ENCODE measurements at regions not wholly inside any gene's neighbourhood (a gene's known extent, or its start where the extent isn't known, plus 50 kb on each side); places are given as distances from the start of the nearest gene placed in this dataset.

DNA sequence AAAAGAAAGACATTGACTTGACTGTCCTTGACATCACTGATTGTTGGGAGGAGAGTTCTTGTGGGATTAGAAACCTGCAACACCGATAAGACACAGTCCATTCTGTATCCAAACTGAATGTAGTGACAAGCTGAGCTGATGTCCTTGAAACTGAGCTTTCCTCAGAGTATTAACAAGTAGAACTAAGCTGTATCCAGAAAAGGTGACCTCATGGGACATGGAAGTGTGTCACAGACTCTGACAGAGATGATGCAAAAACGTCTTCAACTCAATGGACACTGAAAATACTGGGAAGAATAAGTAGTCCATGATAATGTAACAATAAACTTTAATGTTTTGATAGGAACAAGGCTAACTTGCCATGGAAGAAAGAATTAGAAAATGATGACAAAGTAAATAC is 690.1 kb downstream of the CDH18 start:
- Mint-ChIP-seq H3K27ac (no peak overlapping the region), H3K4me3 (no peak overlapping the region), H3K4me1 (no peaks in the 10 kb centered on the region), H3K36me3 (ENCODE audit: low read depth) (no peaks in the 10 kb centered on the region), H3K27me3 (no peaks in the 10 kb centered on the region), H3K9me3 (peaks cover 4% of the 10 kb centered on the region)
- ATAC-seq (ENCODE audit: low read depth): no peak
- CTCF ChIA-PET: no interaction called here
- intact Hi-C loops (cut with micrococcal nuclease): no loop called here
- TF ChIP-seq, protein P1, sequence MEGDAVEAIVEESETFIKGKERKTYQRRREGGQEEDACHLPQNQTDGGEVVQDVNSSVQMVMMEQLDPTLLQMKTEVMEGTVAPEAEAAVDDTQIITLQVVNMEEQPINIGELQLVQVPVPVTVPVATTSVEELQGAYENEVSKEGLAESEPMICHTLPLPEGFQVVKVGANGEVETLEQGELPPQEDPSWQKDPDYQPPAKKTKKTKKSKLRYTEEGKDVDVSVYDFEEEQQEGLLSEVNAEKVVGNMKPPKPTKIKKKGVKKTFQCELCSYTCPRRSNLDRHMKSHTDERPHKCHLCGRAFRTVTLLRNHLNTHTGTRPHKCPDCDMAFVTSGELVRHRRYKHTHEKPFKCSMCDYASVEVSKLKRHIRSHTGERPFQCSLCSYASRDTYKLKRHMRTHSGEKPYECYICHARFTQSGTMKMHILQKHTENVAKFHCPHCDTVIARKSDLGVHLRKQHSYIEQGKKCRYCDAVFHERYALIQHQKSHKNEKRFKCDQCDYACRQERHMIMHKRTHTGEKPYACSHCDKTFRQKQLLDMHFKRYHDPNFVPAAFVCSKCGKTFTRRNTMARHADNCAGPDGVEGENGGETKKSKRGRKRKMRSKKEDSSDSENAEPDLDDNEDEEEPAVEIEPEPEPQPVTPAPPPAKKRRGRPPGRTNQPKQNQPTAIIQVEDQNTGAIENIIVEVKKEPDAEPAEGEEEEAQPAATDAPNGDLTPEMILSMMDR (IDR thresholded peaks at IDR 0.05): no peak
- POLR2A ChIA-PET: no interaction called here
- DNase-seq: no peak

DNA sequence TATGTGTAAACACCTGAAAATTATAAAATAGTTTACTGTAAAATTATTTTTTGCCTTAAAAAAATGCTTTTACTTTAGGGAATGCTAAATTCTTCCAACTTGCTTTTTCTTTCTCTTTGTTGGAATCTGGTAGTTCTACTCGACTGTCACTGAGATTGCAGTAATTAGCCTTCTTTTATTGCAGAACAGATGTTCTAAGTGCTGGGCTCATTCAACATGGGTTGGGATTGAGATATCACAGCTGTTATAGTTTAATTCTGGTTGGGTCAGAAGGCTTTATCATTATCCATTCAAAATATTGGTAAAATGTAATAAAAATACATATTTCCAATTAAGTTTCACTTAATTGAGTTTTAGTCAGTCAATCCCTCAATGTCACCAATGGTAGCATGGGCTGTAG is 686.7 kb downstream of the CDH18 start:
- ChIA-PET CTCF (no interaction called here), POLR2A (no interaction called here)
- intact Hi-C loops (cut with micrococcal nuclease): no loop called here
- TF ChIP-seq, protein P1 (IDR thresholded peaks at IDR 0.05): no peak
- H3K36me3 Mint-ChIP-seq (ENCODE audit: low read depth): no peaks in the 10 kb centered on the region
- no peak for DNase-seq
- peaks cover 2% of the 10 kb centered on the region for H3K9me3 Mint-ChIP-seq
- H3K27me3 Mint-ChIP-seq: no peaks in the 10 kb centered on the region
- H3K4me1 Mint-ChIP-seq: no peaks in the 10 kb centered on the region
- no peak for ATAC-seq (ENCODE audit: low read depth)
- no peak overlapping the region for H3K27ac Mint-ChIP-seq
- H3K4me3 Mint-ChIP-seq: no peak overlapping the region

DNA sequence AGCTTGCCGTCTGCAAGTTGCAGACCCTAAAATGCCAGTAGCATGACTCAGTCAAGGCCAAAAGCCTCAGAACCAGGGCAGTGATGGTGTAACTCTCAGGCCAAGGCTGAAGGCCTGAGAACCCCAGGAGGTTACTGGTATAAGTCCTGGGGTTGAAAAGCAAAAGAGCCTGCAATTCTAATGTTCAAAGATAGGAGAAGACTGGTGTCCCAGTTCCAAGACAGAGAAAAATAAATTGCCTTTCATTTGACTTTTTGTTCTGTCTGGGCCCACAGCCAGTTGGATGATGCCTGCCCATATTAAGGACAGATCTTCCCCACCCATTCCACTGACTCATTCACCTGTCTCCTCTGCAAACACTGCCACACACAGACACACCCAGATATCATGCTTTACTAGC is 673.2 kb downstream of the CDH18 start:
- Mint-ChIP-seq H3K36me3 (ENCODE audit: low read depth) (no peaks in the 10 kb centered on the region), H3K9me3 (peaks cover 3% of the 10 kb centered on the region), H3K4me3 (no peak overlapping the region), H3K27me3 (no peaks in the 10 kb centered on the region), H3K27ac (no peak overlapping the region), H3K4me1 (no peaks in the 10 kb centered on the region)
- TF ChIP-seq, protein P1 (IDR thresholded peaks at IDR 0.05): no peak
- DNase-seq (no peak), ATAC-seq (ENCODE audit: low read depth) (no peak)
- intact Hi-C loops (cut with micrococcal nuclease): no loop called here
- POLR2A ChIA-PET: no interaction called here
- CTCF ChIA-PET: no interaction called here

DNA sequence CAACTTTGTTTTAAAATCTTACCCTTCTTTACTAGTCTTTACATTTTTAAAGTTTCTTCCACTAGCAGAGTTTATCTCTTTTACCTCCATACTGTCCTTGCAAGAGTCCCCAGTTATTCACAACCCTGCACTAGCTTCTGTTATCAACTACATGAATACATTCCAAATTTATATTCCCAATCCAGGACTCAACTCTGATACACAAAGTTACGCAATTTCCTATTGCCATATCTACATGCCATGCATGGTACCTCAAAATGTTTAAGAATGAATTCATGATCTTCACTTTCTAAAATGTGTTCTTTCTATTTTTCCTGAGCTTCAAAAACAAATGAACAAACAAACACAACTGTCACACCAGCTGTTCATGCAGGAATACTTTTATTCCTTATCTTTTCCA is 668.7 kb downstream of the CDH18 start:
- Mint-ChIP-seq H3K27me3 (no peaks in the 10 kb centered on the region), H3K4me1 (no peaks in the 10 kb centered on the region), H3K27ac (no peak overlapping the region), H3K36me3 (ENCODE audit: low read depth) (no peaks in the 10 kb centered on the region), H3K9me3 (peaks cover 3% of the 10 kb centered on the region), H3K4me3 (no peak overlapping the region)
- no peak for DNase-seq
- CTCF ChIA-PET: no interaction called here
- no peak for ATAC-seq (ENCODE audit: low read depth)
- intact Hi-C loops (cut with micrococcal nuclease): no loop called here
- TF ChIP-seq, protein P1 (IDR thresholded peaks at IDR 0.05): no peak
- POLR2A ChIA-PET: no interaction called here

DNA sequence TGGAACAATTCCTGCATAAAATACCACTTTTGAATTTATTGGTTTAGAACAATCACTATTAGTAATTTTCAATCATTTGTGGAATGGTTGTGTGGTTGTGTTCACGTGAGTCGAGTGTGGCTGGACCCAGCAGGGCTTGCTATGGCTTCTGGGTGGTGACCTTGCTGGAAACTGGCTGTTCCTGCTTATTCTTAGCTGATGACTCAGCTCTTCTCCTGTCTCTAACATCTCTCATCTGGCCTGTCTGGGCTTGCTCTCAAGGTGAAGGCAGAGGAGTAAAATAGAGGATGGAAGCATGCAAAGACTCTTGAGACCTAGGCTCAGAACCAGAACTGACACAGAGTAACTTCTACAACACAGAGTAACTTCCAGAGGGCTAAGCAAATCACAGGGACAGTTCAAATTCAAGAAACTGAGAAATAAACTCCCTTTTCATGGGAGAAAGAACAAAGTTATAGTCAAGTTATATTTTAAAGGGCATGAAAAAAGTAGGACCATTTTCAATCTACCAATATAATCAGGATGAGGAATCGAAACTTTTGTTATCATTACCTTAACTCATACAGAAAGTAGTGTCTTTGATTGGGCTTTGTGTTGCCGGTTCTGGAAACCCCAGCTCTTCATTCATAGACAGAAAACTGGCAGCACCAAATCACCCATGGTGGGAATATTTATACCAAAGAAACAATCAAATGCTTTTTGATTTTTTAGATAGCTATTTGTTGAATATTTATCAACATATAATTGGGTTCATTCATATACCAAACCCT is 665.1 kb downstream of the CDH18 start:
- no peaks in the 10 kb centered on the region for H3K27me3 Mint-ChIP-seq
- H3K4me1 Mint-ChIP-seq: no peaks in the 10 kb centered on the region
- H3K4me3 Mint-ChIP-seq: no peak overlapping the region
- POLR2A ChIA-PET: no interaction called here
- TF ChIP-seq, protein P1 (IDR thresholded peaks at IDR 0.05): no peak
- H3K27ac Mint-ChIP-seq: no peak overlapping the region
- no peak for ATAC-seq (ENCODE audit: low read depth)
- intact Hi-C loops (cut with micrococcal nuclease): no loop called here
- no peaks in the 10 kb centered on the region for H3K36me3 Mint-ChIP-seq (ENCODE audit: low read depth)
- DNase-seq: no peak
- CTCF ChIA-PET: no interaction called here
- peaks cover 7% of the 10 kb centered on the region for H3K9me3 Mint-ChIP-seq

Measured in activated B cell treated with CpG ODN at 0.5 μM for 24 hours (primary cell).